ENCODE measurements at regions not wholly inside any gene's neighbourhood (a gene's known extent, or its start where the extent isn't known, plus 50 kb on each side); places are given as distances from the start of the nearest gene placed in this dataset.

- Histone ChIP-seq H3K27me3 (replicated peaks; ENCODE audit: insufficient read depth, low read depth, low read length, poor library complexity) (no peaks in the 10 kb centered on the region), H3K4me1 (ENCODE audit: insufficient read depth, low read length, poor library complexity, severe bottlenecking) (no peaks in the 10 kb centered on the region), H3K36me3 (ENCODE audit: insufficient read depth, low read length, poor library complexity, severe bottlenecking) (no peaks in the 10 kb centered on the region), H3K4me3 (ENCODE audit: low read depth, low read length, poor library complexity, severe bottlenecking) (no peak overlapping the region), H3K27ac (ENCODE audit: low read depth, low read length, poor library complexity, severe bottlenecking) (no peak overlapping the region), H3K9me3 (ENCODE audit: low read depth, low read length, poor library complexity, severe bottlenecking) (no peaks in the 10 kb centered on the region)
- intact Hi-C loops (cut with micrococcal nuclease; ENCODE audit: unreplicated experiment): no loop called here
- peak; percentile 4 for DNase-seq (ENCODE audit: low spot score)
- no peak for TF ChIP-seq EZH2 (IDR thresholded peaks at IDR 0.05; ENCODE audit: borderline replicate concordance, low read depth, low read length, poor library complexity, severe bottlenecking)
- peak; percentile 35 for TF ChIP-seq CTCF (conservative IDR thresholded peaks at IDR 0.05; ENCODE audit: low read depth, low read length)
- CTCF ChIA-PET: no interaction called here
- BruUV-seq (replicated peaks): no TSS peak
- POLR2A ChIA-PET (ENCODE audit: low non-redundant PET): no interaction called here
Measured at GRCh38 chr10:57716884-57717283, 550.8 kb downstream of the IPMK start.

DNA sequence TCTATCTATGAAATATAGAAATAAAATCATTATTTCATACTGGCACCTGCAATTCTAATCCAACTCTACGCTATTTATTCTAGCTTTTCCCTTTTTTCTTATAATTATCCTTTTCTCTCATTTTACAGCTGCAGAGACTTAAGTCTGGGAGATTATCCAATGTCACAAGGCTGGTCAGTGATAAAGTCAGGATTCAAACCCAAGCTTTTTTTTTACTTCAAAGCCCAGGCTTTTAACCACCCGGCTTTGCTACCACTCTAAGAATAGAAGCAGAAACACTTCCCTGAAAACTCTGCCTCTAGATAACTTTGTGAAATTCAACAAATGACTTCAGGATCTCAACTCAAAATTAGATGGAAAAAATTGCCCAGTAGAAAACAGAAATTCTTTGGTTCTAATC is 552.5 kb downstream of the IPMK start:
- DNase-seq (ENCODE audit: low spot score): no peak
- ChIA-PET POLR2A (ENCODE audit: low non-redundant PET) (no interaction called here), CTCF (no interaction called here)
- intact Hi-C loops (cut with micrococcal nuclease; ENCODE audit: unreplicated experiment): no loop called here
- H3K4me3 ChIP-seq (ENCODE audit: low read depth, low read length, poor library complexity, severe bottlenecking): no peak overlapping the region
- no peaks in the 10 kb centered on the region for H3K4me1 ChIP-seq (ENCODE audit: insufficient read depth, low read length, poor library complexity, severe bottlenecking)
- TF ChIP-seq EZH2 (IDR thresholded peaks at IDR 0.05; ENCODE audit: borderline replicate concordance, low read depth, low read length, poor library complexity, severe bottlenecking) (no peak), CTCF (conservative IDR thresholded peaks at IDR 0.05; ENCODE audit: low read depth, low read length) (no peak)
- no peaks in the 10 kb centered on the region for H3K9me3 ChIP-seq (ENCODE audit: low read depth, low read length, poor library complexity, severe bottlenecking)
- no TSS peak for BruUV-seq (replicated peaks)
- H3K27ac ChIP-seq (ENCODE audit: low read depth, low read length, poor library complexity, severe bottlenecking): no peak overlapping the region
- H3K27me3 ChIP-seq (replicated peaks; ENCODE audit: insufficient read depth, low read depth, low read length, poor library complexity): no peaks in the 10 kb centered on the region
- H3K36me3 ChIP-seq (ENCODE audit: insufficient read depth, low read length, poor library complexity, severe bottlenecking): no peaks in the 10 kb centered on the region

DNA sequence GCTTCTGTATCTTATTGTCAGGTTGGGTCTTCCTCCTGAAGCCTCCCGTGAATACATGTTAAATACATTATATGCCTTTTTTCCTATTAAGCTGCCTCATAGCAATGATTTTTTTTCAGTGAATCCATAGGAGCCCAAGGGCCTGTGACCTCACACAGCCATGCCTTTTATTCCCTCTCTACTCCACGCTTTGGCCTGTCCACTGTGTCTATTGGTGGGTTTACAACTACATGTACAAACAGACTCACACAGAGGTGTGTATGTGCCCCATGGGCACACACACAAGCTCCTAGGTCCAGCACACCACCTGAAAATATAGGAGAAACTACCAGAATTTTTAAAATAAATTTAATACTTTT is 560.4 kb downstream of the IPMK start:
- no peaks in the 10 kb centered on the region for H3K4me1 ChIP-seq (ENCODE audit: insufficient read depth, low read length, poor library complexity, severe bottlenecking)
- TF ChIP-seq CTCF (conservative IDR thresholded peaks at IDR 0.05; ENCODE audit: low read depth, low read length): no peak
- TF ChIP-seq EZH2 (IDR thresholded peaks at IDR 0.05; ENCODE audit: borderline replicate concordance, low read depth, low read length, poor library complexity, severe bottlenecking): no peak
- DNase-seq (ENCODE audit: low spot score): no peak
- H3K9me3 ChIP-seq (ENCODE audit: low read depth, low read length, poor library complexity, severe bottlenecking): no peaks in the 10 kb centered on the region
- no TSS peak for BruUV-seq (replicated peaks)
- ChIA-PET POLR2A (ENCODE audit: low non-redundant PET) (no interaction called here), CTCF (no interaction called here)
- no peak overlapping the region for H3K4me3 ChIP-seq (ENCODE audit: low read depth, low read length, poor library complexity, severe bottlenecking)
- H3K36me3 ChIP-seq (ENCODE audit: insufficient read depth, low read length, poor library complexity, severe bottlenecking): no peaks in the 10 kb centered on the region
- H3K27ac ChIP-seq (ENCODE audit: low read depth, low read length, poor library complexity, severe bottlenecking): no peak overlapping the region
- H3K27me3 ChIP-seq (replicated peaks; ENCODE audit: insufficient read depth, low read depth, low read length, poor library complexity): no peaks in the 10 kb centered on the region
- intact Hi-C loops (cut with micrococcal nuclease; ENCODE audit: unreplicated experiment): no loop called here
